ENCODE measurements at regions not wholly inside any gene's neighbourhood (a gene's known extent, or its start where the extent isn't known, plus 50 kb on each side); places are given as distances from the start of the nearest gene placed in this dataset.
A peak's percentile ranks its signal among the peaks of the same experiment; 100 is the strongest.

- TF ChIP-seq ZNF274 (IDR thresholded peaks at IDR 0.05; ENCODE audit: borderline replicate concordance, extremely low read depth, low read length) (no peak), E2F6 (IDR thresholded peaks at IDR 0.05) (no peak), POLR2A (IDR thresholded peaks at IDR 0.05; ENCODE audit: control extremely low read depth in 1 of 2, low read depth in 2 of 2, low read length in 2 of 2) (no peak), SP2 (IDR thresholded peaks at IDR 0.05; ENCODE audit: low read length) (no peak), RXRA (IDR thresholded peaks at IDR 0.05; ENCODE audit: insufficient read depth, low read depth, low read length) (no peak), JUND (IDR thresholded peaks at IDR 0.05; ENCODE audit: low read length) (no peak), BCL11A (IDR thresholded peaks at IDR 0.05; ENCODE audit: low read depth in 2 of 2, low read length in 2 of 2) (no peak), NRF1 (IDR thresholded peaks at IDR 0.05; ENCODE audit: low read depth, low read length) (no peak), KDM4A (IDR thresholded peaks at IDR 0.05; ENCODE audit: low read depth, low read length, severe bottlenecking) (peak; percentile 79)
- TF ChIP-seq, protein P1, sequence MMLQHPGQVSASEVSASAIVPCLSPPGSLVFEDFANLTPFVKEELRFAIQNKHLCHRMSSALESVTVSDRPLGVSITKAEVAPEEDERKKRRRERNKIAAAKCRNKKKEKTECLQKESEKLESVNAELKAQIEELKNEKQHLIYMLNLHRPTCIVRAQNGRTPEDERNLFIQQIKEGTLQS (IDR thresholded peaks at IDR 0.05; ENCODE audit: insufficient read depth, low read depth, low read length), result no peak
- TF ChIP-seq, protein P2, sequence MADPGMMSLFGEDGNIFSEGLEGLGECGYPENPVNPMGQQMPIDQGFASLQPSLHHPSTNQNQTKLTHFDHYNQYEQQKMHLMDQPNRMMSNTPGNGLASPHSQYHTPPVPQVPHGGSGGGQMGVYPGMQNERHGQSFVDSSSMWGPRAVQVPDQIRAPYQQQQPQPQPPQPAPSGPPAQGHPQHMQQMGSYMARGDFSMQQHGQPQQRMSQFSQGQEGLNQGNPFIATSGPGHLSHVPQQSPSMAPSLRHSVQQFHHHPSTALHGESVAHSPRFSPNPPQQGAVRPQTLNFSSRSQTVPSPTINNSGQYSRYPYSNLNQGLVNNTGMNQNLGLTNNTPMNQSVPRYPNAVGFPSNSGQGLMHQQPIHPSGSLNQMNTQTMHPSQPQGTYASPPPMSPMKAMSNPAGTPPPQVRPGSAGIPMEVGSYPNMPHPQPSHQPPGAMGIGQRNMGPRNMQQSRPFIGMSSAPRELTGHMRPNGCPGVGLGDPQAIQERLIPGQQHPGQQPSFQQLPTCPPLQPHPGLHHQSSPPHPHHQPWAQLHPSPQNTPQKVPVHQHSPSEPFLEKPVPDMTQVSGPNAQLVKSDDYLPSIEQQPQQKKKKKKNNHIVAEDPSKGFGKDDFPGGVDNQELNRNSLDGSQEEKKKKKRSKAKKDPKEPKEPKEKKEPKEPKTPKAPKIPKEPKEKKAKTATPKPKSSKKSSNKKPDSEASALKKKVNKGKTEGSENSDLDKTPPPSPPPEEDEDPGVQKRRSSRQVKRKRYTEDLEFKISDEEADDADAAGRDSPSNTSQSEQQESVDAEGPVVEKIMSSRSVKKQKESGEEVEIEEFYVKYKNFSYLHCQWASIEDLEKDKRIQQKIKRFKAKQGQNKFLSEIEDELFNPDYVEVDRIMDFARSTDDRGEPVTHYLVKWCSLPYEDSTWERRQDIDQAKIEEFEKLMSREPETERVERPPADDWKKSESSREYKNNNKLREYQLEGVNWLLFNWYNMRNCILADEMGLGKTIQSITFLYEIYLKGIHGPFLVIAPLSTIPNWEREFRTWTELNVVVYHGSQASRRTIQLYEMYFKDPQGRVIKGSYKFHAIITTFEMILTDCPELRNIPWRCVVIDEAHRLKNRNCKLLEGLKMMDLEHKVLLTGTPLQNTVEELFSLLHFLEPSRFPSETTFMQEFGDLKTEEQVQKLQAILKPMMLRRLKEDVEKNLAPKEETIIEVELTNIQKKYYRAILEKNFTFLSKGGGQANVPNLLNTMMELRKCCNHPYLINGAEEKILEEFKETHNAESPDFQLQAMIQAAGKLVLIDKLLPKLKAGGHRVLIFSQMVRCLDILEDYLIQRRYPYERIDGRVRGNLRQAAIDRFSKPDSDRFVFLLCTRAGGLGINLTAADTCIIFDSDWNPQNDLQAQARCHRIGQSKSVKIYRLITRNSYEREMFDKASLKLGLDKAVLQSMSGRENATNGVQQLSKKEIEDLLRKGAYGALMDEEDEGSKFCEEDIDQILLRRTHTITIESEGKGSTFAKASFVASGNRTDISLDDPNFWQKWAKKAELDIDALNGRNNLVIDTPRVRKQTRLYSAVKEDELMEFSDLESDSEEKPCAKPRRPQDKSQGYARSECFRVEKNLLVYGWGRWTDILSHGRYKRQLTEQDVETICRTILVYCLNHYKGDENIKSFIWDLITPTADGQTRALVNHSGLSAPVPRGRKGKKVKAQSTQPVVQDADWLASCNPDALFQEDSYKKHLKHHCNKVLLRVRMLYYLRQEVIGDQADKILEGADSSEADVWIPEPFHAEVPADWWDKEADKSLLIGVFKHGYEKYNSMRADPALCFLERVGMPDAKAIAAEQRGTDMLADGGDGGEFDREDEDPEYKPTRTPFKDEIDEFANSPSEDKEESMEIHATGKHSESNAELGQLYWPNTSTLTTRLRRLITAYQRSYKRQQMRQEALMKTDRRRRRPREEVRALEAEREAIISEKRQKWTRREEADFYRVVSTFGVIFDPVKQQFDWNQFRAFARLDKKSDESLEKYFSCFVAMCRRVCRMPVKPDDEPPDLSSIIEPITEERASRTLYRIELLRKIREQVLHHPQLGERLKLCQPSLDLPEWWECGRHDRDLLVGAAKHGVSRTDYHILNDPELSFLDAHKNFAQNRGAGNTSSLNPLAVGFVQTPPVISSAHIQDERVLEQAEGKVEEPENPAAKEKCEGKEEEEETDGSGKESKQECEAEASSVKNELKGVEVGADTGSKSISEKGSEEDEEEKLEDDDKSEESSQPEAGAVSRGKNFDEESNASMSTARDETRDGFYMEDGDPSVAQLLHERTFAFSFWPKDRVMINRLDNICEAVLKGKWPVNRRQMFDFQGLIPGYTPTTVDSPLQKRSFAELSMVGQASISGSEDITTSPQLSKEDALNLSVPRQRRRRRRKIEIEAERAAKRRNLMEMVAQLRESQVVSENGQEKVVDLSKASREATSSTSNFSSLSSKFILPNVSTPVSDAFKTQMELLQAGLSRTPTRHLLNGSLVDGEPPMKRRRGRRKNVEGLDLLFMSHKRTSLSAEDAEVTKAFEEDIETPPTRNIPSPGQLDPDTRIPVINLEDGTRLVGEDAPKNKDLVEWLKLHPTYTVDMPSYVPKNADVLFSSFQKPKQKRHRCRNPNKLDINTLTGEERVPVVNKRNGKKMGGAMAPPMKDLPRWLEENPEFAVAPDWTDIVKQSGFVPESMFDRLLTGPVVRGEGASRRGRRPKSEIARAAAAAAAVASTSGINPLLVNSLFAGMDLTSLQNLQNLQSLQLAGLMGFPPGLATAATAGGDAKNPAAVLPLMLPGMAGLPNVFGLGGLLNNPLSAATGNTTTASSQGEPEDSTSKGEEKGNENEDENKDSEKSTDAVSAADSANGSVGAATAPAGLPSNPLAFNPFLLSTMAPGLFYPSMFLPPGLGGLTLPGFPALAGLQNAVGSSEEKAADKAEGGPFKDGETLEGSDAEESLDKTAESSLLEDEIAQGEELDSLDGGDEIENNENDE (IDR thresholded peaks at IDR 0.05; ENCODE audit: insufficient replicate concordance, low read length), result no peak
Observed at GRCh38 chr19:30222428-30222873, 149.7 kb upstream of the ZNF536 start (continued).

Data from H1 (cell line).